IMR-90 (cell line): ENCODE measurements at regions not wholly inside any gene's neighbourhood (a gene's known extent, or its start where the extent isn't known, plus 50 kb on each side); places are given as distances from the start of the nearest gene placed in this dataset.

ENCODE experiments used
- ATAC-seq: fragments of 200-7000 bp; cut with Tn5 transposase; 2 replicates; pipeline ENCODE4 v1.9.1; 2020; ENCODE audit warnings: low read depth, mild to moderate bottlenecking, moderate library complexity
- BruUV-seq: library from RNA; stranded (reverse); fragments of 400-500 nt; replicated peaks from 2 replicates; lab custom pipeline; 2021; lab: Mats Ljungman, UMichigan
- CTCF ChIA-PET: fragments of 300-600 bp; formaldehyde crosslinking; extraction: SDS; loops from one replicate; lab custom pipeline; 2021; ENCODE audit warnings: antibody characterized with exemption; lab: Yijun Ruan, JAX
- POLR2A ChIA-PET: fragments of 300-600 bp; sonication (Branson Sonifier 250); formaldehyde crosslinking; loops from one replicate; lab custom pipeline; 2022; ENCODE audit warnings: antibody characterized with exemption; ENCODE audit not compliant: unreplicated experiment; lab: Charles Lee
- DNase-seq: peaks from one replicate; pipeline ENCODE4 v3.0.0; 2013
- H2AFZ ChIP-seq: replicated peaks from 2 replicates; pipeline ENCODE3; 2013; ENCODE audit warnings: low read length, mild to moderate bottlenecking; ENCODE audit not compliant: poor library complexity
- H2AK5ac ChIP-seq: 2 replicates; pipeline ENCODE4 v1.6.1; 2013; ENCODE audit warnings: low read depth, low read length, inconsistent platforms
- H2AK9ac ChIP-seq: replicated peaks from 2 replicates; pipeline ENCODE3; 2013; ENCODE audit warnings: mild to moderate bottlenecking, low read depth, low read length, moderate library complexity; ENCODE audit not compliant: poor library complexity
- H2BK120ac ChIP-seq: 2 replicates; pipeline ENCODE4 v1.6.1; 2013; ENCODE audit warnings: low read depth, low read length, inconsistent platforms
- H2BK15ac ChIP-seq: 3 replicates; pipeline ENCODE4 v1.6.1; 2013; ENCODE audit warnings: low read depth, low read length, inconsistent platforms
- H2BK20ac ChIP-seq: 2 replicates; pipeline ENCODE4 v1.6.1; 2013; ENCODE audit warnings: low read depth, mild to moderate bottlenecking, inconsistent platforms, low read length, moderate library complexity
- H2BK5ac ChIP-seq: 2 replicates; pipeline ENCODE4 v1.6.1; 2013; ENCODE audit warnings: mild to moderate bottlenecking, low read depth, low read length, inconsistent platforms; ENCODE audit not compliant: poor library complexity, severe bottlenecking
- H3K14ac ChIP-seq: replicated peaks from 2 replicates; pipeline ENCODE4 v1.6.1; 2013; ENCODE audit warnings: low read depth, low read length, inconsistent platforms
- H3K18ac ChIP-seq: 2 replicates; pipeline ENCODE4 v1.6.1; 2013; ENCODE audit warnings: low read depth, low read length, control low read depth
- H3K23ac ChIP-seq: 2 replicates; pipeline ENCODE4 v1.6.1; 2013; ENCODE audit warnings: low read depth, low read length, inconsistent platforms
- H3K27ac ChIP-seq: 2 replicates; pipeline ENCODE4 v1.5.1; 2013; ENCODE audit warnings: mild to moderate bottlenecking, control low read depth, low read length; ENCODE audit not compliant: insufficient read depth
- H3K27me3 ChIP-seq: 2 replicates; pipeline ENCODE4 v1.6.1; 2013; ENCODE audit warnings: low read length; ENCODE audit not compliant: control insufficient read depth, insufficient read depth
- H3K36me3 ChIP-seq: 2 replicates; pipeline ENCODE4 v1.6.1; 2013; ENCODE audit warnings: low read length, mixed read lengths; ENCODE audit not compliant: control insufficient read depth, insufficient read depth
- H3K4ac ChIP-seq: 2 replicates; pipeline ENCODE4 v1.6.1; 2013; ENCODE audit warnings: low read depth, low read length, inconsistent platforms
- H3K4me1 ChIP-seq: 2 replicates; pipeline ENCODE4 v1.6.1; 2013; ENCODE audit warnings: low read length, mixed read lengths; ENCODE audit not compliant: control insufficient read depth, insufficient read depth
- H3K4me2 ChIP-seq: 2 replicates; pipeline ENCODE4 v1.6.1; 2013; ENCODE audit warnings: low read depth, mild to moderate bottlenecking, control low read depth, low read length, moderate library complexity
- H3K4me3 ChIP-seq: 2 replicates; pipeline ENCODE4 v1.5.1; 2013; ENCODE audit warnings: low read depth, mild to moderate bottlenecking, control low read depth, low read length, moderate library complexity; ENCODE audit not compliant: insufficient read depth
- H3K56ac ChIP-seq: 2 replicates; pipeline ENCODE4 v1.6.1; 2013; ENCODE audit warnings: low read length, inconsistent platforms; ENCODE audit not compliant: insufficient read depth; ENCODE audit errors: extremely low read depth
- H3K79me1 ChIP-seq, 2 experiments: 2 replicates each; pipeline ENCODE4 v1.6.1; 2013; ENCODE audit warnings: low read length in 2 of 2, inconsistent platforms in 1 of 2, low read depth in 1 of 2
- H3K9ac ChIP-seq: 2 replicates; pipeline ENCODE4 v1.6.1; 2013; ENCODE audit warnings: low read depth, low read length, control low read depth
- H3K9me1 ChIP-seq: 2 replicates; pipeline ENCODE4 v1.6.1; 2013; ENCODE audit warnings: low read length, inconsistent platforms; ENCODE audit not compliant: insufficient read depth
- H3K9me3 ChIP-seq: 2 replicates; pipeline ENCODE4 v1.6.1; 2013; ENCODE audit warnings: low read length; ENCODE audit not compliant: control insufficient read depth, insufficient read depth
- H4K20me1 ChIP-seq: 2 replicates; pipeline ENCODE4 v1.6.1; 2013; ENCODE audit warnings: low read length, inconsistent platforms; ENCODE audit not compliant: insufficient read depth
- H4K5ac ChIP-seq: 2 replicates; pipeline ENCODE4 v1.6.1; 2013; ENCODE audit warnings: mild to moderate bottlenecking, low read depth, low read length, control low read depth
- H4K8ac ChIP-seq, 2 experiments: 2 replicates each; pipeline ENCODE4 v1.6.1; 2013; ENCODE audit warnings: low read depth in 2 of 2, low read length in 2 of 2, control low read depth in 1 of 2, inconsistent platforms in 1 of 2
- H4K91ac ChIP-seq: 2 replicates; pipeline ENCODE4 v1.6.1; 2013; ENCODE audit warnings: low read depth, low read length, inconsistent platforms; ENCODE audit not compliant: insufficient read depth
- RCOR1 ChIP-seq: IDR thresholded peaks from 2 replicates; pipeline ENCODE4 v1.6.1; 2012; ENCODE audit warnings: mild to moderate bottlenecking, low read length, improper control_type of control experiment; ENCODE audit not compliant: insufficient replicate concordance
- RFX5 ChIP-seq: IDR thresholded peaks from 2 replicates; pipeline ENCODE4 v1.8.0; 2012; ENCODE audit warnings: low read depth, mild to moderate bottlenecking, low read length, moderate library complexity
- WGBS, 2 experiments: methylation state at CpG; one replicate each; pipeline versions ENCODE4 v1.1.5 to v1.1.7; 2013; ENCODE audit warnings: missing lambda C conversion rate in 2 of 2; ENCODE audit not compliant: insufficient read length in 1 of 2; ENCODE audit errors: extremely low coverage in 2 of 2; 5-methylcytosine and 5-hydroxymethylcytosine counted together
- dilution Hi-C: fragments of 300-500 bp; cut with HindIII; formaldehyde crosslinking; loops from one replicate; pipeline ENCODE4 v1.14.3; 2018; ENCODE audit warnings: low sequenced_read_pairs; ENCODE audit not compliant: unreplicated experiment
- in situ Hi-C: fragments of 300-500 bp; cut with MboI; formaldehyde crosslinking; loops from 3 replicates; pipeline ENCODE4 v1.14.3; 2019; ENCODE audit warnings: low sequenced_read_pairs, inconsistent platforms, mixed read lengths
- intact Hi-C: fragments of 100-400 bp; cut with micrococcal nuclease; formaldehyde crosslinking; loops from 2 replicates; pipeline ENCODE4 v1.10.0; 2022

- H3K27ac ChIP-seq: no peak overlapping the region
- H2AK5ac ChIP-seq: no peak overlapping the region
- no peak overlapping the region for H3K56ac ChIP-seq
- no peak overlapping the region for H3K9ac ChIP-seq
- no peaks in the 10 kb centered on the region; a peak in 1 of 4 replicates for H3K79me1 ChIP-seq
- DNase-seq: no peak
- 0 out of 2 replicates have a peak overlapping the region, but pooled peaks have one; percentile 2 for H4K91ac ChIP-seq
- no peaks in the 10 kb centered on the region for H3K36me3 ChIP-seq
- no peak overlapping the region for H2AK9ac ChIP-seq
- peak overlapping the region; percentile 46; the same call in 1 of the 2 replicates for H3K18ac ChIP-seq
- TF ChIP-seq RCOR1 (no peak), RFX5 (no peak)
- H2BK120ac ChIP-seq: no peak overlapping the region
- no peak overlapping the region for H3K4me2 ChIP-seq
- intact Hi-C loops (no loop called here), in situ Hi-C loops (no loop called here), dilution Hi-C loops (no loop called here)
- BruUV-seq: no TSS peak
- H3K27me3 ChIP-seq: no peaks in the 10 kb centered on the region
- no peak overlapping the region for H4K8ac ChIP-seq
- H3K9me3 ChIP-seq: no peaks in the 10 kb centered on the region
- WGBS, 2 experiments: no CpG with 5 or more reads among the region's 2 CpGs
- H4K5ac ChIP-seq: peak overlapping the region; percentile 27; the same call in 1 of the 2 replicates
- POLR2A ChIA-PET: no interaction called here
- no peaks in the 10 kb centered on the region for H4K20me1 ChIP-seq
- no peak overlapping the region for H3K14ac ChIP-seq
- H2AFZ ChIP-seq: no peak overlapping the region
- H3K9me1 ChIP-seq: peaks cover 8% of the 10 kb centered on the region; the same call in 1 of the 2 replicates
- peak overlapping the region; percentile 50; the same call in 1 of the 3 replicates for H2BK15ac ChIP-seq
- CTCF ChIA-PET: interaction anchor here (0.9 to 1.2 kb wide), 2 partner anchors 9 to 142 kb away, joined by 3 to 4 read pairs; no protein-coding TSS in a partner anchor
- H3K4me1 ChIP-seq: peaks cover 11% of the 10 kb centered on the region
- 0 out of 2 replicates have a peak overlapping the region, but pooled peaks have one; percentile 1 for H3K23ac ChIP-seq
- H2BK20ac ChIP-seq: 0 out of 2 replicates have a peak overlapping the region, but pooled peaks have one; percentile 36
- ATAC-seq: no peak
- no peak overlapping the region for H2BK5ac ChIP-seq
- H3K4me3 ChIP-seq: no peak overlapping the region
- H3K4ac ChIP-seq: 0 out of 2 replicates have a peak overlapping the region, but pooled peaks have one; percentile 8
Measured at GRCh38 chr17:12600349-12600748, 65.3 kb upstream of the MYOCD start.
